ENCODE measurements at regions not wholly inside any gene's neighbourhood (a gene's known extent, or its start where the extent isn't known, plus 50 kb on each side); places are given as distances from the start of the nearest gene placed in this dataset.

- TF ChIP-seq EZH2 (IDR thresholded peaks at IDR 0.05; ENCODE audit: borderline replicate concordance, insufficient read depth, low read length, poor library complexity, severe bottlenecking) = no peak
- TF ChIP-seq POLR2AphosphoS5 (IDR thresholded peaks at IDR 0.05) = no peak
- no peak for TF ChIP-seq CTCF (IDR thresholded peaks at IDR 0.05; ENCODE audit: poor library complexity, severe bottlenecking)
- TF ChIP-seq TAF1 (IDR thresholded peaks at IDR 0.05; ENCODE audit: low read depth) = no peak
These were observed 267.7 kb downstream of the LRRIQ3 start for GRCh38 chr1:73930293-73930692.
